ENCODE measurements at regions not wholly inside any gene's neighbourhood (a gene's known extent, or its start where the extent isn't known, plus 50 kb on each side); places are given as distances from the start of the nearest gene placed in this dataset.

GRCh38 chr21:28374881-28375280 is 617.8 kb downstream of the LTN1 start:
- TF ChIP-seq CTCF (conservative IDR thresholded peaks at IDR 0.05; ENCODE audit: low read length): no peak
- TF ChIP-seq EZH2phosphoT487 (IDR thresholded peaks at IDR 0.05; ENCODE audit: borderline replicate concordance): no peak

Measured in Loucy (cell line).